Activated CD8-positive, alpha-beta memory T cell treated with anti-CD3 and anti-CD28 coated beads, Interleukin-2, amount 50 U/mL, for 48 hours (primary cell): ENCODE measurements at regions not wholly inside any gene's neighbourhood (a gene's known extent, or its start where the extent isn't known, plus 50 kb on each side); places are given as distances from the start of the nearest gene placed in this dataset.
"Not testable (repeated sequence)": the region's sequence is repeated elsewhere in the genome, so short reads cannot be mapped to it uniquely, and the experiment has no call there.

ENCODE experiments used
- DNase-seq: peaks from one replicate; pipeline ENCODE4 v3.0.0-alpha.2; 2020

DNA sequence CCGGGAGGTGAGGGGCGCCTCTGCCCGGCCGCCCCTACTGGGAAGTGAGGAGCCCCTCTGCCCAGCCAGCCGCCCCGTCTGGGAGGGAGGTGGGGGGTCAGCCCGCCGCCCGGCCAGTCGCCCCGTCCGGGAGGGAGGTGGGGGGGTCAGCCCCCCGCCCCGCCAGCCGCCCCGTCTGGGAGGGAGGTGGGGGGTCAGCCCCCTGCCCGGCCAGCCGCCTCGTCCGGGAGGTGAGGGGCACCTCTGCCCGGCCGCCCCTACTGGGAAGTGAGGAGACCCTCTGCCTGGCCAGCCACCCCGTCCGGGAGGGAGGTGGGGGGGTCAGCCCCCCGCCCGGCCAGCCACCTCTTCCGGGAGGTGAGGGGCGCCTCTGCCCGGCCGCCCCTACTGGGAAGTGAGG, 528.3 kb downstream of the ZEB2 start:
- DNase-seq, result not testable (repeated sequence)

DNA sequence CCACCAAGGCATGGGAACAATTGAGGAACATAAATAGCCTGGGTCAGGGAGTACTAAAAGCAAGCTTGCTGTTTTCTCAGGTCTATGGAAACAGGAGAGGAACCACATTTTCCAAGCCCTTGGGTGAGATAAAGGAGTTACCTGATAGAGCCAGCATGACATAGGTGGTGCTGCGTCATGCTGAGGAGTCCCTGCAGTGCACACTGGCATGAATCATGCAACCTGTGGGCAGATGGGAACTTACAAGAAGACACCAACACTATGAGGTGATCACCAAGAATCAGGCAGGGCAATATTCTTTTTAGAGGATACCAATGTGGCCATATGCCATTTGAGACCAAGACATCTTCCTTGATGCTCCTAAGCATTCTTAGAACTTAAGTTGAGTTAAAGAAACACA, 531.8 kb downstream of the ZEB2 start:
- no peak for DNase-seq

DNA sequence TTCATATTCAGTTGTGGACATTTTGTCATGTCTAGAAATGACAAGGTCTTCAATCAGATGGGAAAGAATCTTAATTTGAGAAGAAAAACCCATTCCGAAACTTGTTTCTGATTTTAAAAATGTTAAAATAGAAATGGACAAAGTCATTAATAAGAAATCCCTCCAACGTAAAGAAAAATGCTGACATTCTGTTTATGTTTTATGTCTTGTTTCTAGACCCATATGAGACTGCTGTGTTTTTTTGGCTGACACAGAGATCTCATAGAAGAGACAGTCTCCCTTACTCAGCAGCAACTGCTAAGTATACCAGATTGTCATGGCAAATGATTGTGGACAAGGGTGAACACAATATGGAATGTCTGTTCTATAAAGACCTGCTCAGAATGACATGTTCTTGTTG, 538.5 kb downstream of the ZEB2 start:
- no peak for DNase-seq

DNA sequence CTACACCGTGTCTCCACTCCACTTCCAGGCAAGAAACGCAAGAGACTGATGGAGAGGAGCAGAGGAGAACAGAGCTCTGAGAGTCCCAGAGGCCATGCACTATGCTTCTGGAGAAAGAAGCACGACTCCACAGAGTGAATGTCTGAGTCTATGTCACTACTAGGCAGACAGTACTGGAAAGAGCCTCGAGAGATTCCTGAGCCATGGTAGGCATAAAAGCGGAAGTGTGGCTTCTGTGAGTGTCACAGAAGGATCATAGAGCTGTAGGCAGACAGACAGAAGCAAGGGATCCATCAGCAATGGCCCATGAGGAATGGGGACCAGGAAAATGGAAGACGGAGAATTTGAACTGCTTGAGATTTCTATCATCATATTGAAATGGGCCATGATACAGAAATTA, 542.6 kb downstream of the ZEB2 start:
- no peak for DNase-seq

DNA sequence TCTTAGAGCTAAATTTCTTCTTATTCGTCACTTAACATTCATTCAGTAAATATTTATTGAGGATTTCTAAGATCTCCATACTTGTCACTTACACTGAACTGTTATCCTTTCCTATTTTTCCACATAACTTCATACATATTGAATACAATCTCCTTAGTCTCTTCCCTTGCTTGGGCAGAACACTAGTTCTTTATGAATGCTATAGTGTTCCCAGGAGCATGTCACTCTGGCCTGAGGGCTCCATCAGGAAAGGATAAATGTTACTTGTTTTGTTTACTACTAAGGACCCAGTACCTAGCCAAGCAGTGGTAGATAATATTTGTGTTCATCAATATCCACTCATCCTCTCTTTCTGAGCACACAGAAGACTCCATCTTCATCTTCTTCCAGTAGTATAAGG, 544.7 kb downstream of the ZEB2 start:
- no peak for DNase-seq

DNA sequence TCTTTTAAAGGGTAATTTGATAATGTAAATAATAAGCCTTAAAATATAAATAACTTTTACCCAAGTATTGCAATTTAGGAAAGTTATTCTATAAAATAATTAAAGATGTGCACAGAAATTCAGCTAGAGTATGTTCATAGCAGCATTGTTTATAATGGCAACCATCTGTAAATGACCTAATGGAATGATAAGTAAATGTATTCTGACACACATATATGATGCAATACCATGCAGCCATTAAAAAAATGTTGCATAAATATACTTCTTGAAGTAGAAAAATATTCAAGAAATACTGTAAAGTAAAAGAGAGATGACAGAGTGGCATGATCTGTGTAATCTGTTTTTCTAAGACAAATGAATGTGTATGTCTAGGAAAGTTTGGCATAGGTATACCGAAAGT, 545.7 kb downstream of the ZEB2 start:
- DNase-seq, result no peak

DNA sequence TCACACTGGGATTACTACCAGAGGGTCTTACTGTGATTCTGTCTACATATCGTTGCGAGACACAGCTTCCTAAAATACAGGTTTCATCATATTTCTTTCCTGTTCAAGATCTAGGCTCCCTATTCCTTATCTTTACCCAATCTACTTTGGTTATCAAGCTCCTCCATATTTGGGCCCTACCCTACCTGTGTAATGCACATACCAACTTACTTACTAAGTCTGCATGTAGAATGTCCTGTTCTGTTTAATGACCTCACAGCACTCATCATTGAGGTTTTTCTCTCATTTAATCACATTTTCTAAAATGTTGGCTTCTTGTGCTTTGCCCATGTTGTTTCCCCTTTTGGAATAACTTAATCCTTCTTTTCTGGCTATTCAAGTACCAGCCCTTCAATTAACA, 551.1 kb downstream of the ZEB2 start:
- DNase-seq, result no peak

DNA sequence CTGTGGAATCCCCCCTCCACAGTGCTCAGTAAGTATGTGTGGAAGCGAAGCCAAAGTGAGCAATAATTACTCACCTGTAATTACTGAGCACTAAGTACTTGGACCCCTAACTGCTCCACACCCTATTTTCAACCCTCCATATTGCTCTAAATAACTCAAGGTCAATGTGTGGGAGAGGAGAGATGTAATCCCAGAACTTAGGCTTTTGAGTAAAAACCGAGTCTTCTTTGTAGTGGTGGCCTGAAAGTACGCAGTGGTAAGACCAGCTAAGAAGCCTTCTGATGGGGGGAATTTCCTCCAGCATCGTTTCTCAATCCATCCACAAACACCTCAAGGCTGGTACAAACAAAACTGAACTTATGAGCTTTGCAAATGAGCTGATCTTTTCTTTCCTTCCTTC, 551.6 kb downstream of the ZEB2 start:
- DNase-seq, result no peak

DNA sequence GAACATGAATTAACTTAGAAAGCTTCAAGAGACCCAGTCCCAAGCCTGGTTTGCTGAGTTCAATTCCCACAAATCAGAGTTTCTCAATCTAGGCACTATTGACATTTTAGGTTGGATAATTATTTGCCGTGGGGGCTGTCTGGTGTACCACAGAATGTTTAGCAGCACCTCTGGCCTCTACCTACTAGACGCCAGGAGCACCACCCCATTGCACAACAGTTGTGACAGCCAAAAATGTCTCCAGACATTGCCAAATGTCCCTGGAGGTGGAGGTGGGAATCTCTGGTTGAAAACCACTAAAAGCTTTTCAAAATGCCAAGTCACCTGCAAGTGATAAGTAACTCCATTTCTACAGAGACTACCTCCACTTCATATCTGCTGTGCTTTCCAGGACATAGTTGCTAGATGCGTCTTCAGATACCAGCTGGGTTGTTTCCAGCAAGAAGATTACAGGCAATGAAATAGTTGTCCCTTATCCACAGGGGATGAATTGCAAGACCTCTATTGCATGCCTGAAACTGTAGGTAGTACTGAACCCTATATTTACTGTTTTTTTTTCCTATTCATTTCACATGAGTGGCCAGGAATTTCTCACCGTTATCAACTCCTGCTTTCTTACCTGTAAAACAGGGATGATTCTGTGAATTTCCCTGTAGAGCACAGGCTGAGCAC, 554.3 kb downstream of the ZEB2 start:
- DNase-seq, result no peak

DNA sequence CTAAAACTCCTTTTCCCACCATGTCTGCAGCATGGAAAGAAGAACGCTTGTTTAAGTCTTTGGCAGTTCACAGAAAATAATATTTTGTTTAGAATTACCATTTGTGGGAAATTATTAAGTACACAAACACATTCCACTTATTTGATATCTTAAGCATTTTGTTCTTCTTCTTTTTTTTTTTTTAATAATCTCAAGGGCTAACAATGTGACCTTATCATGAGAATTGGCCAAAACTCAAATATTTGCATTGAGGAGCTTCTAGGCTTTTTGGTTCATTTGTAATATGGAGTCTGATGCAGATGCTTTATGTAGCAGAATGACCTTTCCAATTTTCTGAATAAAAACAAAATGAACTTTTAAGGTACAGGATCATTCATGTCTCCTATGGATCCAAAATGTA, 555.0 kb downstream of the ZEB2 start:
- no peak for DNase-seq

DNA sequence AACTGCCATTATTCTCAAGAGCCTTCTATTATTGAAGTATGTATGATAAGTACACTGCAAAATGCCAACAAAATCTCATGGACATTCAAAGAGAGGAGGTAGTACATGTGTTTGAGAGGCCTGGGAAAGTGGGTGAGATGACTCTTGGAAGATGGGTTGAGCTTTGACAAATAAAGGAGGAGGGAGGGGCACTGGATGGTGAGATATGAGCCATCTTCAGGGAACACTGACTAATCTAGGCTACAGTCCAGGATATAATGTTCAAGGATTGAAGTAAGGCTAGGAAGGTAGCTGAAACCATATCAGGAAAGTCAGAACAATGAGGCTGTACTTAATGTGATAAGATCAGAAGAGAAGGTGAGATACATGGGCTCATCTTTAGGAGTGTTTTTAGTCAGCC, 559.7 kb downstream of the ZEB2 start:
- no peak for DNase-seq

DNA sequence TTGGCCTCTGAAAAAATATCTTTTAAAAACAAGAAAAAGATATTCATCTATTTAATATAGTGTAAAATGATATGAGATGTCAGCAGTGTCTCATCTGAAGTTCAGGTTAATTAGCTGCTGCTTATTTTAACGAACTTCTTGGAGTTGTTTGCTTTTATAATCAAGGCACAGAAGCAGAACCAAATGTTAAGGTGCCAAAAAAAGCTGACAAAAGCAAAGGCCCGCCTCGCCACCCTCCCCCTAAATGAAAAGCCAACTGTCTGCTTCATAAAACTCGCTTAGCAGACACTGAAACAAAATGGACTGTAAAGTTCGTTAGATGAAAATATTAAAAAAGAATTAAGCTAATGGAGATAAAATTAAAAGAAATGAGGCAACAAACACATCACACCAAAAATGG, 562.6 kb downstream of the ZEB2 start:
- DNase-seq, result no peak

DNA sequence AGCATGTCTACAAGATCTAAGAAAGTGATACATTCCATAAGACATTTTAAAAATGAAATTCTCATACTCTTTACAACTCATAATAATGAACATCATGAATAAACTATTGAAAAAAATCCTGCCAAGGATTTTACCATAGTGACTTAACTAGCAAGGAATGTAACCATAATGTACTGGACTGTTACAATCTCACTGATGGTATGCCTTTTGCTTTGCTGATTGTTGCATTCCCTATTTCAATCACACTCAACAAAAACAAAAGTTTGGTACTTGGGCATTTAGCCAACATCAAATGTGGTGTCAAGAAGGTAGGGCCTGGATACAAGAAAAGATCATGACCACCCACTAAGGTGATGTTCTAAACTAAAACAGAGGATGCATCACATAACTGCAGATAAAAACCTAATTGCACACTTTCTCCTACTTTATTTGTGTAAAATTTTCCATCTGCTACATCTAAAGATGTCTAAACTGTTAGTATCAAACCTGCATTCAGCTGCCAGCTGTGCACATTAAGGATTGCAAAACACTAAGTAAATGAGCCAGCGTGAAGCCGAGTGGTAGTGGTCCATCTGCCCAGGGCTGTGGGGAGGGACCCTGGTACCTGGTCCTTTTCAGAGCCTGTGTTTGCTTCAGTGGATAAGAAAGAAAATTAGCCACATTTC, 564.4 kb downstream of the ZEB2 start:
- no peak for DNase-seq

DNA sequence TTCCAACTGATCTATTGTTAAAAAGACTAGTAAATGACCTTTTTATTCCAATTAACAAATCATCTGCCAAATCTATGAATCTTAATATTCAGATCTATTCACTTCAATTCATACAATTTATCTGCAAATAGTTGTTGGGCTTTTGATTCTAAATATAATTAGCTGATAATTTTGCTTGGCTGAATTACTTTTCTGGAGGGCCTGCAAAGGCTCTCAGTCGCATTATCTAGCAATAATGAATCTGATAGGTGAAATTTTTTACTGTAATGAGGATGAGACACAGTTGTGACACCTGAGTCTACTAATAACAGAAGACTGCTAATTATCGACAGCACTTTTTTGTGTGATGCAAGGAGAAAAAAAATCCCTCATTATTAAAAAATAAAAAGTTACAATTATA, 565.1 kb downstream of the ZEB2 start:
- DNase-seq, result no peak

DNA sequence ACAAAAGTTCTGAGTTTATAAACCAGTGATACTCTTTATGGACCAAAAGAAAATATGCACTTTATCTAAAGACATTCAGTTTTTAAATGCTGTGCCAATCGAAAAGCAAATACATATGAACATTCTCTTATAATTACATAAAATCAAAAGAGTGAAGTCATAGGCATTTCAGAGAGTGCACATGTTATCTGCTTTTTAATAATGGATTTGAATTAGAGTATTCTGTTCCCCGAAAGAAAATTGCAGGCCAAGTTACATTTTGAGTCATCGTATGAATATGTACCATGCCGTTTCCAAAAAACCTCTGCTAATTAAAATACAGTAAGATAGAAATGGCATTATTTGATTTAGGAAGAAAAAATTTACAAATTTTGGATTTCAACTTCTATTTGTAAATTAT, 565.7 kb downstream of the ZEB2 start:
- no peak for DNase-seq

DNA sequence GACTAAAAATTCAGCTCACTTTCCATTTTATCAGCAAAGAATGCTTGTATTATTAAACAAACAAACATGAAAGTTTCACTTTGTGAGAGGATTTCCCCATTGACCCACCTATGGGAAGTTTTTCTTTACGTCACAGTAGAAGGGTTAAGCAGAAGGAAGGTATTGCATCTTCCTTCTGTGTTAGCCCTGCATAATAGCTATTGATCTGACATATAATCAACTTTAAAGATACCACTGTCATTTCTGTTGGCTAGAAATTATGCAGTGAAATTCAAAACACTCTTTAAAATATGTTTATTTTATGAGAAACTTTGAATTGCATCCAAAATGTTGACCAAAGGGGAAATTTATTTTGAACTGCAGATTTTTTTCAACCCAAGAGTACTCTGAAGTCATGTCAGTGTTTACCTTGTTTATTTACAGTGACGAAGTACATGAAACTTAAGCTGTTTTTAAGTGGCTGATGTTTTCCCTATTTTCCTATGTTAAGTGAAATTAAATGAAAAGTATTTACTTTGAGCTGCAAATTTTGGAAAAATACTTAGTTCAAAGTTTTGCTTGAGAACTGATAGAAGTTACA, 566.4 kb downstream of the ZEB2 start:
- no peak for DNase-seq

DNA sequence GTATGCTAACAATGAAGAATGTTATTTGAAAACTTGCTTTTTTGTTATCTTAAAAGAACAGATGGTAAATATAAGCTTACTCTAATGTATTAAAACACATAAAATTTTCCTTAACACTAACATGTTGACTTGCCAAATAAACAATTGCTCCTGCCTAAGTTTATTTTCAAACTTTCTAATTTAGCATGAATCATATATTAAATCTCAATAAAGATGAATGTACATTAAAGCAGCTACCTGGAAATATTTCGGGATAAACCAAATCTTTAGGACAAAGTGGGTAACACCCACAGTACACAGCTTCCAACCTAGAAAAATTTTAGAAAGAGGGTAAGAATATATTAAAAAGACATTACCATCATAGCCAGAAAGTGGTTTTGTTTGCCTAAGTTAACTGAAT, 567.4 kb downstream of the ZEB2 start:
- DNase-seq, result no peak

DNA sequence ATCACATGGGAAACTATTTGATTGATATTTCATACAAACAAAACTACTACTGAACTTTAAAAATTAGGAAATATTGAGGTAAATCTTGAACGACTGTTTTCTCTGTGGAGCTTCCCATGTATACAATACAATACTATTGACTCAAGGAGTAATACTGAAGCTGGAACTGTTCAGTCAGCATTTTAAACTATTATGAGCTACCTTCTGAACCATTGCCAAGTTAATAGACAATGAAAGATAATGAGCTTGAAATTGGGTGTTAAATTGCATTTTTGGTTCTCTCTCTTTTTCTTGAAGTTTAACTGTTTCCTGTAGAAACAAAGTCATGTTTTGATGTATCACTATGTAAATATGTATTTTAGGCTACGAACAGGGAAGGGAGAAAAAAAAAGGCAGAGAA, 569.2 kb downstream of the ZEB2 start:
- DNase-seq, result no peak

DNA sequence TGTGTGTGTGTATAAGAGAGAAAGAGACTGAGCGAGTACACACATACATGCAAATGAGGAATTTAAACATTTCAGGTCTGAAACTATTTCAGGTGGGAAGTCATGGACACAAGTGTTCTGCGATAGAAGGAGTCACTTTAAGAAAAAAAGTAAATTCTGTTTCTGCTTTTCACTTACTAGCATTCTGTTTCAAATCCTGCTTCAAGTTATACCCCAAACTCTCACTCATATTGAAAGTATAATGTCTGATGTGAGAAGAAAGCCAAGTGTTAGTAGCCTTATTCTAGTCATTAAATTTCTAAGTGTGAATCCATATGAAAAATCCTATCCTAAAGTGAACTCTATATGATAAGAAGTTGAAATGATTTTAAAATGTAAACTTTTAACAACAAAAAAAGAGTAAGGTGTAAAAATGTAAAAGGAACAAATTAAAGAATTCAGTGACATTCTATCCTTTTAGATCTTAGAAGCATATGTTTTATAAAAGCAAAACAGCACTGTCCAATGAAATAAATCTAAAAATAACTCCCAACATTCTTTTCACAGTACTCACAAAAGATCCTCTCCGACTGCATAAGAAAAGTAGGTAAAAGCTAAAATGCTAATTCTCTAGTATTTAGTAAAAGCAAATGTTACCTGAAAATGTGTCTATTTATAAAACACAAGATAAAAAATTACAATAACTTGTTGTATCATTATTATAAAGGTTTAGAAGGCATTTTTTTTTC, 570.6 kb downstream of the ZEB2 start:
- no peak for DNase-seq

DNA sequence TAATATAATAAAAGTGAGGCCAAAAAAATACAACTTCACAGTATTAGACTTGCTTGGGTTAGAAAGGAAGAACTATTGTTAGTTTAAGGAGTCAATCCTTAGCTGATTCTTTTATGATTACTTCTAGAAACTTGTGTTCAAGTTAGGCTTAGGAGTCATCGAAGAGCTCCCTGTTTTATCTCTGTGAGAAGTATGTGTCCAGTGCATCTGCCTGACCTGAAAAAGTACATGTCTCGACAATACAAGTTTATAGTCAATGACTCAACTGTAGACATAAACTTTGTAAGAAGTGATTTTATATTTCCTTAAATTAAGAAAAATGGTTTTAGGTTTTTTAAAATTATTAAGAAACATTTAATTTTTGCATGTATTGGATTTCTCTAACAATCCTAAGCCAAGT, 571.2 kb downstream of the ZEB2 start:
- DNase-seq, result no peak

DNA sequence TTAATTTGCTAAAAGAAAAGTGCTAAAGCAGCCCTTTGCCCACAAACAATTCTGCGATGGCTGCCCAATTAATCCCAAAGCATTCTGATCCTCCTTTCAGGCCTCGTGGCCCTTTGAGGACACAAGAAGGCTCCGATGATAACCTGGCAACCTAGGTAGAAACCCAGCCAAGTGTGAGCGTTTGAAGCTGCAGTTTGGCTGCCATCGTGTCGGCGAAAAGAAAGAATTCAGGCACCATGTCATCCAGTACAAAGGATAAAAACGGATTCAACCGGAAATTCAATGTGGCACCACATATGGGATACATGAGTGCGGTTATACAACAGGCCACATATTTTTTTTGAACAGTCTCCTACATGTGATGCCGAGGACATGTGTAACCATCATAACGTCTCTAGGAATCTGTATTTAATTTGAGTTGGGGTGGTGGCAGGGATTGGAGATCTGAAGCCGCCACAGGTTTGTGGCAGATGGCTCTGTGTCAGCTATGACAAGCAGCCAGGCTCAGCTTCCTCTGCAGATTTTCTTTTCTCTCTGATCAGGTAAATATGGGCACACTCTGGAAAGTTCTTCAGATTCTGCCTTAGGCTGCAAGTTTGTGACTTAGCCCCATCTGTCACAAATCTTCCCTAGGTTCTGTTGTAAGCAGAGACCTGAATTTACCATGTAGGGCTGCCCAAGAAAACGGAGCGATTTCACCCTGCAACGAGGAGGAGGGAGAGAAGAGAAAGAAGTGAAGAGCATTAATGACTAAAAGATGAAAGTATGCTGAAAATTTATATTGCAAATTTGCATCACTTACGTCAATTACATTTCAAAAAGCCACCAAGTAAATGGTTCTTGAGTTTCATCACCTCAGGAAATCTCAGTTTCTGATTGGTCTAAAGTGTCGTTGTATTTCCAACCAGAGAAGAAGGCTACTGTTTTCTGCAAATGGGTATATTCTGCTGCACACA, 573.2 kb downstream of the ZEB2 start:
- DNase-seq, result no peak

DNA sequence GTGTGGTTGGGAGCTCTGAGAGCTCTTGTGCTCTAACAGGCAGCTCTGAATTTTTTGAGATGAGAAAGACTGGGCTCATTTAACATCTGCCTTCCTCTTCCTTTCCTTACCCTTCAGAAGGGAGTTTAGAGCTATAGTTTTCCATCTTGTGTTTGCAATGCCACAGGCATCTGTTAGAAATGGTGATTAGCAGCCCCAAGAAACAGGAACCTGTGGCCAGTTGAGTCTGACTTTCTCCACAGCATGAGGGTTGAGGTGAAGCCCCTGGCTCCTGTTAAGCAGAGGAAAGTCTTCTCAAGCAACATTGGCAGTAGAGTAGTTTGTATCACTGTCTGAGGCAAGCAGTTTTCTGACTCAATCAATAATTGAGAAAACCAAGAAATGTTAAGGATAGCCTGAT, 577.4 kb downstream of the ZEB2 start:
- DNase-seq, result no peak

DNA sequence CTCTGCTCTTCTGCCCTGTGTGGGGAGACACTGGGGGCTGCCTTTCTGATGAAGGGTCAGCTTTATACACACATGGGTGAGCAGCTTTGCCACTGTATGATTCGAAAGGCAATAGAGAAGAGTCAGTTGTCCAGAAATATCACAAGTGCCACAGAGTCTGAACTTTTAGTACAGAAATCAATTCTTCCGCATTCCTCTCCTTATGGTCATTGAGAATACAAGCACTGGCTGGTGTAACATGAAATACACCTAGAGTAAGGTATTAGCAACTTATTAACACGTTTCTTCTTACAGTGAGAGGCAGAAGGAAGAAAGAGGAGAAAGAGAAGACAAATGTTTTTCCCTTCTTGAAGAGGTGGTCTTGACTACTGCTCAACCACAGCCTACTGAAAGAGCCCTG, 579.2 kb downstream of the ZEB2 start:
- no peak for DNase-seq
